ENCODE measurements at regions not wholly inside any gene's neighbourhood (a gene's known extent, or its start where the extent isn't known, plus 50 kb on each side); places are given as distances from the start of the nearest gene placed in this dataset.

DNA sequence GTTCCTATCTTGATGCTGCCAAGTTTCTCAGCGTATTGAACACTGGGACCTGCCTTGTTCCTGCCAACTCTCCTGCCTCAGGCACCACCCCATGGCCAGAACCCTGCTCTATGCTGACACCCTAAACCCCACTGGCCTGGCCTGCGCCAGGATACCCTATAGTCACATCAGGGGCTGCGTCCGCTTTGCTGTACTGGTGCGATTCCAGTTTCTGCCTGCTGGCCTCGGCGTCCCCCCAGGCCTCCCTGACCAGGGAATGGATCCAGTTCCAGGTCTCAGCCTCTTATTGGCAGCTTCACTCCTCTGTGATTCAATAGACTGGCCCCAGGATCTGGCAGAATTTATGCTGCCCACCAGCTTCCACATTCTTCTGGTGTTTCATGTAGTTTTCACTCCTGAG, 55.0 kb downstream of the GPR6 start:
- Histone ChIP-seq H3K27me3 (ENCODE audit: insufficient read depth, low read depth) (no peaks in the 10 kb centered on the region), H3K36me3 (ENCODE audit: low read depth) (no peaks in the 10 kb centered on the region), H2AFZ (no peak overlapping the region), H4K20me1 (ENCODE audit: insufficient read depth) (no peaks in the 10 kb centered on the region), H3K9me3 (ENCODE audit: insufficient read depth, low read depth) (no peaks in the 10 kb centered on the region), H3K9me2 (ENCODE audit: insufficient read depth) (no peaks in the 10 kb centered on the region), H3K4me2 (no peak overlapping the region), H3F3A (ENCODE audit: insufficient read depth, low read depth) (no peaks in the 10 kb centered on the region), H3K79me2 (ENCODE audit: low read depth) (no peaks in the 10 kb centered on the region), H3K4me1 (replicated peaks; ENCODE audit: insufficient read depth) (no peaks in the 10 kb centered on the region), H3K27ac (no peak overlapping the region), H3K4me3 (no peak overlapping the region)
- TF ChIP-seq, protein P1, sequence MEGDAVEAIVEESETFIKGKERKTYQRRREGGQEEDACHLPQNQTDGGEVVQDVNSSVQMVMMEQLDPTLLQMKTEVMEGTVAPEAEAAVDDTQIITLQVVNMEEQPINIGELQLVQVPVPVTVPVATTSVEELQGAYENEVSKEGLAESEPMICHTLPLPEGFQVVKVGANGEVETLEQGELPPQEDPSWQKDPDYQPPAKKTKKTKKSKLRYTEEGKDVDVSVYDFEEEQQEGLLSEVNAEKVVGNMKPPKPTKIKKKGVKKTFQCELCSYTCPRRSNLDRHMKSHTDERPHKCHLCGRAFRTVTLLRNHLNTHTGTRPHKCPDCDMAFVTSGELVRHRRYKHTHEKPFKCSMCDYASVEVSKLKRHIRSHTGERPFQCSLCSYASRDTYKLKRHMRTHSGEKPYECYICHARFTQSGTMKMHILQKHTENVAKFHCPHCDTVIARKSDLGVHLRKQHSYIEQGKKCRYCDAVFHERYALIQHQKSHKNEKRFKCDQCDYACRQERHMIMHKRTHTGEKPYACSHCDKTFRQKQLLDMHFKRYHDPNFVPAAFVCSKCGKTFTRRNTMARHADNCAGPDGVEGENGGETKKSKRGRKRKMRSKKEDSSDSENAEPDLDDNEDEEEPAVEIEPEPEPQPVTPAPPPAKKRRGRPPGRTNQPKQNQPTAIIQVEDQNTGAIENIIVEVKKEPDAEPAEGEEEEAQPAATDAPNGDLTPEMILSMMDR (conservative IDR thresholded peaks at IDR 0.05) = no peak
- no peak for TF ChIP-seq EZH2 (IDR thresholded peaks at IDR 0.05; ENCODE audit: low read depth)
- CTCF ChIA-PET = no interaction called here
- intact Hi-C loops (cut with micrococcal nuclease; ENCODE audit: unreplicated experiment) = no loop called here
- POLR2A ChIA-PET (ENCODE audit: unreplicated experiment) = no interaction called here
- no TSS peak for BruUV-seq (replicated peaks)
- no peak for DNase-seq

DNA sequence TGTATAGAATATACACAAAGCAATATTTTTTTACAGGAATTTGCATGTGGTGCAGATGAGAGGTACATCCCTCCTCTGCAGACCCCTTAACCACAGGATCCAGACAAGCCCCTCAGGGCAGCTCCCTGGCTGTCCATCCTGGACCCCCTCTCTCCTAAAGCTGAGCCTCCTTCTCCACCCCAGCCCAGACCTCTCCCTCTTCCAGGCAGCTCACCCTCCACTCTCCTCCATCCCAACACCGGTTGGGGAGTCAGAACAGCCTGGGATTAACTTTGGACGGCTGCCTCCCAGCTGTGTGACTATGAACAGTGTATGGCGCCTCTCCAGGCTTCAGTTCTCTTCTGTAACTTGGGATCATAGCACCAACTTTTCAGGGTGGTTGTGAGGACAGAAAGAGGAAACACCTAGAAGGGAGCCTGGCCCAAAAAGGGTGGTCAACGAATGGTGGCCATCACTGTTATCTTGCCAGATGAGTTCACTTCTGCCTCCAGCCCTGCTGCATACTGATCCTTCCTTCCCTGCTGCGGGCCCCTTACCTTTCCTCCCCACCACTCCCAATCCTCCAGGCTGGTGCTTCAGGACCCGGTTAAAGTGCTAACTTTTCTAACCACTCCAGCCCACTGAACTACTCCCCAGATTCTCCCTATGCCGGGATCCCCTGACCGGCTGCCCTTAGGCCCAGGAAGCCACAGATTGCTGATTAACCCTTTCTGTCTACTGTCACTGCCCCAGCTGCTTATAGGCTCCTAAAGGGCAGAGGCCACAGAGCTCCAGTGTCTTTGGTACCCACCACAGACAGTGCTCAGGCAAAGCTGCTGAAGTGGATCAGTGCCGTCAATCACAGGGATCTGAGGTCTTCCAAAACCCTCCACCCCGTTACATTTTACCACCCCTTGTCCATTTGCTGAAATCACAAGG, 55.9 kb downstream of the GPR6 start:
- intact Hi-C loops (cut with micrococcal nuclease; ENCODE audit: unreplicated experiment) = no loop called here
- Histone ChIP-seq H3F3A (ENCODE audit: insufficient read depth, low read depth) (no peaks in the 10 kb centered on the region), H3K36me3 (ENCODE audit: low read depth) (no peaks in the 10 kb centered on the region), H3K4me3 (no peak overlapping the region), H3K4me2 (no peak overlapping the region), H4K20me1 (ENCODE audit: insufficient read depth) (no peaks in the 10 kb centered on the region), H3K27ac (no peak overlapping the region), H3K79me2 (ENCODE audit: low read depth) (no peaks in the 10 kb centered on the region), H3K9me2 (ENCODE audit: insufficient read depth) (no peaks in the 10 kb centered on the region), H3K4me1 (replicated peaks; ENCODE audit: insufficient read depth) (peaks cover 3% of the 10 kb centered on the region), H3K27me3 (ENCODE audit: insufficient read depth, low read depth) (no peaks in the 10 kb centered on the region), H3K9me3 (ENCODE audit: insufficient read depth, low read depth) (no peaks in the 10 kb centered on the region), H2AFZ (no peak overlapping the region)
- TF ChIP-seq EZH2 (IDR thresholded peaks at IDR 0.05; ENCODE audit: low read depth) = no peak
- TF ChIP-seq, protein P1 (conservative IDR thresholded peaks at IDR 0.05) = no peak
- ChIA-PET CTCF (no interaction called here), POLR2A (ENCODE audit: unreplicated experiment) (no interaction called here)
- DNase-seq = no peak
- no TSS peak for BruUV-seq (replicated peaks)

- Histone ChIP-seq H3F3A (ENCODE audit: insufficient read depth, low read depth) (no peaks in the 10 kb centered on the region), H4K20me1 (ENCODE audit: insufficient read depth) (no peaks in the 10 kb centered on the region), H2AFZ (no peak overlapping the region), H3K36me3 (ENCODE audit: low read depth) (no peaks in the 10 kb centered on the region), H3K9me2 (ENCODE audit: insufficient read depth) (no peaks in the 10 kb centered on the region), H3K4me3 (no peak overlapping the region), H3K4me1 (replicated peaks; ENCODE audit: insufficient read depth) (peaks cover 7% of the 10 kb centered on the region), H3K27ac (no peak overlapping the region), H3K4me2 (no peak overlapping the region), H3K79me2 (ENCODE audit: low read depth) (no peaks in the 10 kb centered on the region), H3K9me3 (ENCODE audit: insufficient read depth, low read depth) (no peaks in the 10 kb centered on the region), H3K27me3 (ENCODE audit: insufficient read depth, low read depth) (no peaks in the 10 kb centered on the region)
- DNase-seq = no peak
- intact Hi-C loops (cut with micrococcal nuclease; ENCODE audit: unreplicated experiment) = no loop called here
- POLR2A ChIA-PET (ENCODE audit: unreplicated experiment) = no interaction called here
- TF ChIP-seq, protein P1 (conservative IDR thresholded peaks at IDR 0.05) = no peak
- no peak for TF ChIP-seq EZH2 (IDR thresholded peaks at IDR 0.05; ENCODE audit: low read depth)
- no TSS peak for BruUV-seq (replicated peaks)
- CTCF ChIA-PET = no interaction called here
Measured at GRCh38 chr6:110034667-110035036, 56.5 kb downstream of the GPR6 start.
